ENCODE measurements at regions not wholly inside any gene's neighbourhood (a gene's known extent, or its start where the extent isn't known, plus 50 kb on each side); places are given as distances from the start of the nearest gene placed in this dataset.

- TF ChIP-seq CTCF (IDR thresholded peaks at IDR 0.05): no peak
- Mint-ChIP-seq H3K4me1 (peaks cover 34% of the 10 kb centered on the region), H3K4me3 (peak overlapping the region; percentile 28 to 78), H3K9me3 (peaks cover 0 to 1% (median 0%) of the 10 kb centered on the region in 7 donors), H3K36me3 (no peaks in the 10 kb centered on the region), H3K27ac (peak overlapping the region; percentile 21 to 79 (median 40)), H3K27me3 (ENCODE audit: low read depth in 3 of 3) (peaks cover 1 to 5% (median 4%) of the 10 kb centered on the region in 3 donors)
- Histone ChIP-seq H3K4me2 (replicated peaks; ENCODE audit: extremely low read depth, low read length, poor library complexity, severe bottlenecking) (peak overlapping the region; percentile 12), H3K4me1 (ENCODE audit: control insufficient read depth in 1 of 2, insufficient read depth in 2 of 2, low read length in 2 of 2) (peaks cover 25 to 27% of the 10 kb centered on the region in 2 donors), H3K9me3 (replicated peaks in 1 of 2; ENCODE audit: control insufficient read depth in 1 of 2, insufficient read depth in 1 of 2, low read length in 2 of 2) (no peaks in the 10 kb centered on the region), H3K27me3 (ENCODE audit: control insufficient read depth in 2 of 2, insufficient read depth in 2 of 2, low read length in 2 of 2) (no peaks in the 10 kb centered on the region), H2AFZ (ENCODE audit: insufficient read depth, low read depth, low read length, poor library complexity, severe bottlenecking) (peak overlapping the region; percentile 55), H3K79me2 (ENCODE audit: insufficient read depth, low read length) (no peaks in the 10 kb centered on the region), H3K4me3 (replicated peaks in 1 of 3; ENCODE audit: low read depth in 2 of 3, low read length in 3 of 3) (no peak overlapping the region), H3K27ac (ENCODE audit: low read depth in 1 of 2, low read length in 2 of 2) (no peak overlapping the region), H3K9ac (ENCODE audit: insufficient read depth, low read length, poor library complexity, severe bottlenecking) (no peak overlapping the region), H3K36me3 (replicated peaks in 1 of 2; ENCODE audit: control insufficient read depth in 1 of 2, insufficient read depth in 2 of 2, low read length in 2 of 2) (no peaks in the 10 kb centered on the region), H4K20me1 (ENCODE audit: insufficient read depth, low read length) (no peaks in the 10 kb centered on the region)
- 93% methylated on average over 1 of the region's 4 CpGs for WGBS (ENCODE audit: insufficient coverage)
- peak; percentile 33 to 71 (median 49) for DNase-seq
- intact Hi-C loops (cut with micrococcal nuclease): no loop called here
Observed at GRCh38 chr12:4169959-4170358, 103.6 kb upstream of the CCND2 start.

- H3K27me3 Mint-ChIP-seq (ENCODE audit: low read depth in 3 of 3): peaks cover 1 to 5% (median 4%) of the 10 kb centered on the region in 3 donors
- H3K9me3 ChIP-seq (replicated peaks in 1 of 2; ENCODE audit: control insufficient read depth in 1 of 2, insufficient read depth in 1 of 2, low read length in 2 of 2): no peaks in the 10 kb centered on the region
- H3K27ac Mint-ChIP-seq: peak overlapping the region in 6 of 7 donors; percentile 31 to 79 (median 56)
- no peaks in the 10 kb centered on the region for H3K36me3 ChIP-seq (replicated peaks in 1 of 2; ENCODE audit: control insufficient read depth in 1 of 2, insufficient read depth in 2 of 2, low read length in 2 of 2)
- peaks cover 23 to 27% of the 10 kb centered on the region in 2 donors for H3K4me1 ChIP-seq (ENCODE audit: control insufficient read depth in 1 of 2, insufficient read depth in 2 of 2, low read length in 2 of 2)
- intact Hi-C loops (cut with micrococcal nuclease): no loop called here
- no peak for TF ChIP-seq CTCF (IDR thresholded peaks at IDR 0.05)
- H2AFZ ChIP-seq (ENCODE audit: insufficient read depth, low read depth, low read length, poor library complexity, severe bottlenecking): peak overlapping the region; percentile 55
- H3K4me3 Mint-ChIP-seq: peak overlapping the region; percentile 28 to 78
- peak overlapping the region; percentile 12 for H3K4me2 ChIP-seq (replicated peaks; ENCODE audit: extremely low read depth, low read length, poor library complexity, severe bottlenecking)
- H3K4me3 ChIP-seq (replicated peaks in 1 of 3; ENCODE audit: low read depth in 2 of 3, low read length in 3 of 3): no peak overlapping the region
- no peaks in the 10 kb centered on the region for H3K79me2 ChIP-seq (ENCODE audit: insufficient read depth, low read length)
- H3K4me1 Mint-ChIP-seq: peaks cover 33% of the 10 kb centered on the region
- no peak overlapping the region for H3K9ac ChIP-seq (ENCODE audit: insufficient read depth, low read length, poor library complexity, severe bottlenecking)
- H3K9me3 Mint-ChIP-seq: no peaks in the 10 kb centered on the region
- DNase-seq: no peak
- 75% methylated on average over 5 of the region's 5 CpGs for WGBS (ENCODE audit: insufficient coverage)
- no peak overlapping the region for H3K27ac ChIP-seq (ENCODE audit: low read depth in 1 of 2, low read length in 2 of 2)
- no peaks in the 10 kb centered on the region for H4K20me1 ChIP-seq (ENCODE audit: insufficient read depth, low read length)
- no peaks in the 10 kb centered on the region for H3K27me3 ChIP-seq (ENCODE audit: control insufficient read depth in 2 of 2, insufficient read depth in 2 of 2, low read length in 2 of 2)
- H3K36me3 Mint-ChIP-seq: no peaks in the 10 kb centered on the region
Observed at GRCh38 chr12:4169531-4169930, 104.0 kb upstream of the CCND2 start.
